ENCODE measurements at regions not wholly inside any gene's neighbourhood (a gene's known extent, or its start where the extent isn't known, plus 50 kb on each side); places are given as distances from the start of the nearest gene placed in this dataset.
"Not testable (repeated sequence)": the region's sequence is repeated elsewhere in the genome, so short reads cannot be mapped to it uniquely, and the experiment has no call there.

GRCh38 chr3:181925841-181926240 is 214.1 kb downstream of the SOX2 start:
- DNase-seq = not testable (repeated sequence)

- no peak for DNase-seq
Observed at GRCh38 chr3:181929501-181929900, 217.8 kb downstream of the SOX2 start.

DNA sequence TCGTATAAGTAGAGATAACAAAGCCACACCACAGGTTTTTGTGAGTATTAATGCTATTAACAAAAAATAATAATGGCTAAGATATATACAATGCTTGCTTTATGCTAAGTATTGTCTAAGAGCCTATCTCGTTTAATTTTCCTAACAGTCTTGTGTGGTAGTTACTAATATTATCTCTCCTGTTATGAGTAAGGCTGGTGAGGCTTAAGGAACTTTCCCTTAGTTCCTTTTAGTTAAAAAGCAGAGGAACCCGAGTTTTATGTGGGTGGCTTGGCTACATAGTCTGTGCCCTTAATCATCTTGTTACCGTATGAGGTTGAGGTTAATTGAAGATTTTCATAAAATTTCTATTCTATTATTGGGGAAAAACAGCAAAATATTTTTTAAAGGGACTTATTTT is 218.4 kb downstream of the SOX2 start:
- DNase-seq = no peak

- DNase-seq = no peak
Observed at GRCh38 chr3:181932039-181932438, 220.3 kb downstream of the SOX2 start.

DNA sequence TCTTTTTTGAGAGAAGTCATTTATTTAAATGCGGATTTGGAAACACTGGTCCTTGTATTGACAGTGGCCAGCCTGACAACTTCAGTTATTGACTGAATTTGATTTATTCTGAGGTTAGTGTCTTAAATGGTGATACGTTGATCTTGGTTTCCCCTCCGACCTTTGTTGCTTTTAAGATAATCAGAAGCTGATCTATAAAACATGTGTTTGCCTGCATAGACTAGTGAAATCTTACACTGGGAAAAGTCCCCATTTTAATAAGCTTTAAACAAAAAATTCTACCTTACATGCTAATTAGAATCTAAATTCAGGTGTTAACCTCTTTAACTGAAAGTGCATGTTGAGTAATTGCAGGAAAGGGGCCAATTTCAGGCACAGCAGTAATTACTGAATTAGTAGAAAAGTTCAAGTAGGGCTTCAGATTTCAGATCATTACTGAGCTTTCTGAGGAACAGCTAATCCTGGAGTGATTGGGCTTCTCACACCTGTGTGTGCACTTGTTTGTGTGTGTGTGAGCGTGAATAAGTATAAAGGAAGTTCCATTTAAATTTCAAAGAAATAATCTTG is 221.4 kb downstream of the SOX2 start:
- no peak for DNase-seq

- DNase-seq = no peak
Observed at GRCh38 chr3:181935915-181936314, 224.2 kb downstream of the SOX2 start.

DNA sequence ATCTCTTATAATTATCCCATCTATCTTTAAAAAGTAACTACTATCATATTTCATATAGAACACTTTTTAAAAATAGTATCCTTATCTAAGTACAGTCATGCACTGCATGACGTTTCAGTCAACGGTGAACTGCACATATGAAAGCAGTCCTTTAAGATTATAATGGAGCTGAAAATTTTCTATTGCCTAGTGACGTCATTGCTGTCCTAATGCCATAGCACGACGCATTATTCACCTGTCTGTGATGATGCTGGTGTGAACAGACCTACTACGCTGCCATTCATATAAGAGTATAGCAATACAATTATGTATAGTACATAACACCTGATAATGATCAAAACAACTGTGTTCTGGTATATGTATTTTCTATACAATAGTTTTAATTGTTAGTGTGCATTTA is 225.0 kb downstream of the SOX2 start:
- DNase-seq = no peak

- DNase-seq = not testable (repeated sequence)
Observed at GRCh38 chr3:181938580-181938979, 226.9 kb downstream of the SOX2 start.

GRCh38 chr3:181940703-181941102 is 229.0 kb downstream of the SOX2 start:
- no peak for DNase-seq

DNA sequence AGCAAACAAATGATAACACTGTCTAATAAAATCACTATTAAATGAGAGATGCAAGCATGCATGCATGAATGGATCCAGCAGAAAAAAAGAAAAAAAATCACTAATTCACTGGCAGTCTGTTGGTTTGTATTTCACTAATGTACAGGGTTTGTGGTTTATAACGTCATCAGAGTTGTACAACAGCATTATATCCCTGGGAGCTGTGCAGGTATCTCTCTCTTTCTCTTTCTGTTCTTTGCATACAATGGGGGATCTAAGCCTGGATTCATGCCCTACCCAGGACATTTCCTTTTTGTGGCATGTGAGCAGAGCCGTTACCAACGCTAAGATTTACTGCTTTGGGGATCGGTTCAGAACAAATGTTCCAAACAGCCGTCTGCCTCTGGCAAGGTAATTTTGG is 229.5 kb downstream of the SOX2 start:
- DNase-seq = no peak

- no peak for DNase-seq
Observed at GRCh38 chr3:181943285-181943684, 231.6 kb downstream of the SOX2 start.

- DNase-seq = no peak
Observed at GRCh38 chr3:181947606-181948005, 235.9 kb downstream of the SOX2 start.

GRCh38 chr3:181948286-181948685 is 236.6 kb downstream of the SOX2 start:
- no peak for DNase-seq

GRCh38 chr3:181952221-181952620 is 240.5 kb downstream of the SOX2 start:
- no peak for DNase-seq

- DNase-seq = no peak
Observed at GRCh38 chr3:181952929-181953328, 241.2 kb downstream of the SOX2 start.

DNA sequence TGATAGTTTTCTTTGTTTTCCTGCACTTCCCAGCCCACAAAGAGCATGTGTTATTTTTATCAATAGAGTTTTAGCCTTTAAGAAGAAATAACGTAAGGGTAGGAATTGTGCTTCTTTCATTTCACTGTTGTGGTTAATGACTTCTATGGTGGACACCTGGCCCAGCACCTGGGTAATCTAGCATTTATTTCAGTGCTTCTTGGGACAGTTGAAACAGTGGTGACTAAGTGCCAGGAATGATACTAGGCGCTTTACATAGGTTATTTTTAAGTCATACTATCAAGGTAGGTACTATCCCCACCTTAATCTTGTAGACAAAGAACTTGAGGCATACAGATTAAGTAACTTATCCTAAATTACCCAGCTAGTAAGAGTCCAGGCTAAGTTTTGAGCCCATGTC is 243.8 kb downstream of the SOX2 start:
- DNase-seq = no peak

DNA sequence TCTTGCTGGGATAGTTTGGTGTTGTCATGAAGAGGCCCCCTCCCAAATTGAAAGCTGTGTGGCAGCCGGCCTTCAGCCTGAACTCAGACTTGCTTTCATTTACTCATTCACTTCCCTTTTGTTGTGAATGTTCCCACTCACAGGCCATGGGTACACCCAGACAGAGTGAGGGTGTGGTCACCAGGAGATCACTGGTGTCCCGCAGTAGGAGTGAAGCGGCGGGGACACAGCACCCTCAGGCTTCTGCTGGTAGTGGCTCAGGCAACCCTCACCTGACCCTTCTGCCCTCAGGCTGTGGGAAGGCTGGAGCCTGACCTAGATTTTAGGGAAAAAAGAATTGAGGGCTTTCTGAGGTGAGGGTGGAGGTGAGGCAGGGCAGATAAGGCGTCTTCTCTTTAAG is 244.4 kb downstream of the SOX2 start:
- no peak for DNase-seq

GRCh38 chr3:181966393-181966792 is 254.7 kb downstream of the SOX2 start:
- DNase-seq = no peak

DNA sequence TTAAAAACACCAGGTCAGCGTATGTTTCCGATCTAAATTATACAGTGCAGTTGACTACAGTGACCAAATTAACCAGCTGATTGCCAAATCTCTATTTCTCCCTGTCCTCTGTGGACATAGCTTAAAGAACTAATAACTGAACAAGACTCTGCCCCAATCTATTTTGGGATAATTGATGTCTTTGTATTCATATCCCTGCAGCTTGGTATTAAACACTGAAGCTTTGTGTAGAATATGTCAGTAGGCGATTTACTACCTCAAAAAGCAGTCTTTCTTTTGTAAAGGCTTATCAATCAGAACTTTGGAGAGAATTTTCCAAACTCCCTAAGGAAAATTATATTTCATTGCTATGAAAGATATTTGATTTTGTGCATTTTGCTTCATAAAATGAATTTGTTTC is 258.2 kb downstream of the SOX2 start:
- DNase-seq = no peak

DNA sequence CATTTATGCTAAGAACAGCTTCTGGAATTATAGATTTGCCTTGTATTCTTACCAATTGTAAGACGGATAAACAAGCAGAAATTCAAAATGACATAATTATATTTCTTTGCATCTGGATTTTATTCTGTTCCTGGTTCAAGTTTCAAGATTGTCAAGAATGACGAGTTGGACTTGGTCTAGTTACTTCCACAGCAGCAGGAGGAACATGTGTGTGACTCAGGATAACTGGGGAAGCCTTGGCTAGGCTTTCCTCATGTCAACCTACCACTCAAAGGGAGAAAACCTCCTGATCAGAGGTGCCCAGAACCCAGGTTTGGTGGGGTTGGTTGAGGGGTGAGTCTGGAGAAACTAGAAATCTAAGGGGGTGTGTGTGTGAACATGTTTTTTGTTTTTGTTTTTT is 259.7 kb downstream of the SOX2 start:
- no peak for DNase-seq

GRCh38 chr3:181974198-181974597 is 262.5 kb downstream of the SOX2 start:
- no peak for DNase-seq

DNA sequence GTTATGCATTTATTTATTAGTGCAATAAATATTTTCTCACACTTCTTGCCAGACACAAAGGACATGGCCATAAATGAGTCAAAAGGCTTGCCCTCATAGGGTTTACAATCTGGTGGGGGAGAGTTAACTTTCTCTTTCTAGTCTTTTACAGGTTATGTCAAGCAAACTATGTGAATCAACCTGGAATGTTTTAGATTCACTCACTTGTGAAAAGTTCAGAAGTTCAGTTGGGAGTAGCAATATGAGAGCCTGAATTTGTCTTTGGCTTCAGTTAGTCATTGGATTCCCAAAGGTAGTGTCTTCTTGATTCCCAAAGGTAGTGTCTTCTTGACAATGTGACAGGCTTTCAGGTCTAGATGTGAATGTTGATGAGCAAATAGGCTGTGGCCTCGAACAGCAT is 264.8 kb downstream of the SOX2 start:
- no peak for DNase-seq

DNA sequence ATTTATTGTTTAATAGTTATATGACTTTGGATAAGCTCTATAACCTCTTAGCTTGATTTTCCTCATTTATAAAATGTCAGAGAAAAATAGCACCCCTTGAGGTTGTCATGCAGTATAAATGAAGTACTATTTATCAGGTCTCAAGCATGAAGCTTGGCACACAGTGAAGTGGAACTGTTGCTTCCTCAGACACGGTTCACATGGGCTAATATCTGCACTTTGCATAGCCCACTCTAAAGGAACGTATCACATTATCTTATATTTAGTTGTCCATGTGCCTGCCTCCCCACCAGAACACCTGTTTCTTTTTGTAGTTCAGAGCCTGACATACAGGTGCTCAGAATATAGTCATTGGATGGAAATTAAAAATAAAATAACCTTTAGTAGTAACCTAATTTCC is 273.7 kb downstream of the SOX2 start:
- DNase-seq = no peak

DNA sequence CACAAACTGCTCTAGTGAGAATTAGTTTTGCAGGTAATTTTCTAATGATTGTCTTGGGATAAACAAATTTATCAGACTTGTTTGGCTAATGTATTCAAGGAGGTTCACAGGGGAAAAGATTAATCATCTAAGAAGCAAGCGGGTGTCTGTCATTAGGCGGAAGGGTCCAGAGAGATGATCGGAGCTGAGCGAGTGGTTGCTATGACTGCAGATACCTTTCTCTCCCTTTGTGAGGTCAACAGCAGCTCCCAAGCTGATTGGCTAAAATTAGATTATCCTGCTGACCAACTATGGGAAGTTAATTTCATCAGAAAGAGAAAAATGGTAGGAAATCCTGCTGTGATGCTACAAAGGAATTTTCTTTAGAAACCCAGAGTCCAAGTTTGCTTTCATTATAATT is 276.0 kb downstream of the SOX2 start:
- peak; percentile 59 for DNase-seq

GRCh38 chr3:181998828-181999227 is 287.1 kb downstream of the SOX2 start:
- DNase-seq = no peak

DNA sequence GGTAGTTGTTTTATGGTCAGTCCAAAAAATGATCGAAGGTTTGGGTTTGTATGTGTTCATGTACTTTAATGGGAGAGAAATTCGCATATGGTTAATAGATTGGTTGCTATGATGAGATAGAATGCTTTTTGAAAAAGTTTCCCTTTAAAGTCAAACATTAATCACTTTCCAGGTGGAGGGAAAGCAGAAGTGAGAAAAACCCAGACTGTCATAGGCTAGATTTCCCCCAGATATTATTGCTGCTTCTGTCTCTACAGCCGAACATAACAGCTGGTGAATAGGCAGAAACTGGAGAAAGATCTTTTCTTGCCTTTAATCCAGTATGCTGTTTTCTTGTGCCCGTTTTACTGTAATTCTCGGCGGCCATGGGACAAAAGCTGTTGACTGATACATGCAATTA is 287.6 kb downstream of the SOX2 start:
- DNase-seq = no peak

All from NCI-H2081 treated with DMSO at 0.1 percent for 48 hours (cell line).